ENCODE measurements at regions not wholly inside any gene's neighbourhood (a gene's known extent, or its start where the extent isn't known, plus 50 kb on each side); places are given as distances from the start of the nearest gene placed in this dataset.

- TF ChIP-seq ZBTB49 (CRISPR knock-in tag; IDR thresholded peaks at IDR 0.05; ENCODE audit: borderline replicate concordance), result no peak
- no peak for TF ChIP-seq SFPQ (IDR thresholded peaks at IDR 0.05; ENCODE audit: low read depth, low read length)
- no peak for TF ChIP-seq ZNF57 (CRISPR knock-in tag; IDR thresholded peaks at IDR 0.05)
- TF ChIP-seq SRSF3 (IDR thresholded peaks at IDR 0.05; ENCODE audit: insufficient read depth, low read length), result no peak
- no peak for TF ChIP-seq ZNF140 (CRISPR knock-in tag; IDR thresholded peaks at IDR 0.05)
- no peak for TF ChIP-seq ZNF239 (CRISPR knock-in tag; IDR thresholded peaks at IDR 0.05)
- TF ChIP-seq EP400 (IDR thresholded peaks at IDR 0.05), result no peak
- no peak for TF ChIP-seq HEY1 (CRISPR knock-in tag; IDR thresholded peaks at IDR 0.05; ENCODE audit: borderline replicate concordance)
- TF ChIP-seq TFE3 (CRISPR knock-in tag; IDR thresholded peaks at IDR 0.05), result no peak
- TF ChIP-seq HNRNPUL1 (IDR thresholded peaks at IDR 0.05; ENCODE audit: low read length), result no peak
- TF ChIP-seq TCF7L2 (IDR thresholded peaks at IDR 0.05; ENCODE audit: low read depth, low read length), result no peak
- no peak for TF ChIP-seq ARHGAP35 (IDR thresholded peaks at IDR 0.05; ENCODE audit: partially characterized antibody)
- TF ChIP-seq THRA (IDR thresholded peaks at IDR 0.05), result no peak
These were observed 1724.0 kb downstream of the RPA4 start (continued) for GRCh38 chrX:98607739-98608138.
